ENCODE measurements at regions not wholly inside any gene's neighbourhood (a gene's known extent, or its start where the extent isn't known, plus 50 kb on each side); places are given as distances from the start of the nearest gene placed in this dataset.

DNA sequence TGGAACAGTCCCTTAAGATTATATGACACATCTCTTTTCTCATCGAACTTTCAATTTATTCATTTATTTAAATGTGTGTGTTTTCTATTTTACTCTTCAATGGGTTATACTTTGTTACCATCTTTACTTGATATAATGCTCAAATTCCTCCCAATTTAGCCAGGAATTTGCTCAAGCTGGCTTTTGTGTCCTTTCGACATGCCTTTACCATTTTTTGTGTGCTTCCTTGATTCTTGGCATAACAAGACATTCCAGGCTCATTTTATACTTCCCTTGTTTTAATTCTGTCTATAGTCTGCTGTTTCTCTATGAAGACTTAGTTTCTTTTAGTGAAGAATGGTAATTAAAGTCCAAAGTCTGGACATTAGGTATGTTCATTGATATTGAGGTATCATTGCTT, 315.8 kb downstream of the AEBP2 start:
- Histone ChIP-seq H4K20me1 (ENCODE audit: insufficient read depth, low read length) (no peaks in the 10 kb centered on the region), H3K4me3 (ENCODE audit: low read length) (no peak overlapping the region), H3K4me1 (ENCODE audit: low read length) (no peaks in the 10 kb centered on the region), H3K9me3 (replicated peaks; ENCODE audit: insufficient read depth, low read length) (no peaks in the 10 kb centered on the region), H3K27me3 (replicated peaks; ENCODE audit: insufficient read depth, low read length) (no peaks in the 10 kb centered on the region), H3F3A (ENCODE audit: insufficient read depth, low read length) (no peaks in the 10 kb centered on the region), H3K36me3 (replicated peaks; ENCODE audit: insufficient read depth, low read length) (no peaks in the 10 kb centered on the region), H3K4me2 (ENCODE audit: low read depth, low read length) (no peak overlapping the region), H3K79me2 (ENCODE audit: low read length) (no peaks in the 10 kb centered on the region), H3K27ac (ENCODE audit: low read length) (no peak overlapping the region), H3K9ac (ENCODE audit: low read length) (no peak overlapping the region), H2AFZ (ENCODE audit: low read length) (no peak overlapping the region), H3K9me2 (replicated peaks; ENCODE audit: insufficient read depth, low read length) (no peaks in the 10 kb centered on the region)
- TF ChIP-seq EZH2 (optimal IDR thresholded peaks at IDR 0.05; ENCODE audit: low read depth, low read length), result no peak
- no peak for DNase-seq

GRCh38 chr12:19757317-19757877, 318.1 kb downstream of the AEBP2 start:
- Histone ChIP-seq H3K27ac (ENCODE audit: low read length) (no peak overlapping the region), H3K36me3 (replicated peaks; ENCODE audit: insufficient read depth, low read length) (no peaks in the 10 kb centered on the region), H3K4me1 (ENCODE audit: low read length) (no peaks in the 10 kb centered on the region), H3K9ac (ENCODE audit: low read length) (no peak overlapping the region), H3K4me2 (ENCODE audit: low read depth, low read length) (no peak overlapping the region), H3F3A (ENCODE audit: insufficient read depth, low read length) (no peaks in the 10 kb centered on the region), H4K20me1 (ENCODE audit: insufficient read depth, low read length) (no peaks in the 10 kb centered on the region), H3K79me2 (ENCODE audit: low read length) (no peaks in the 10 kb centered on the region), H3K4me3 (ENCODE audit: low read length) (no peak overlapping the region), H3K9me2 (replicated peaks; ENCODE audit: insufficient read depth, low read length) (no peaks in the 10 kb centered on the region), H2AFZ (ENCODE audit: low read length) (no peak overlapping the region), H3K9me3 (replicated peaks; ENCODE audit: insufficient read depth, low read length) (no peaks in the 10 kb centered on the region), H3K27me3 (replicated peaks; ENCODE audit: insufficient read depth, low read length) (no peaks in the 10 kb centered on the region)
- TF ChIP-seq CTCF (IDR thresholded peaks at IDR 0.05; ENCODE audit: low read length), result peak; percentile 68
- TF ChIP-seq EZH2 (optimal IDR thresholded peaks at IDR 0.05; ENCODE audit: low read depth, low read length), result no peak
- no peak for TF ChIP-seq EZH2phosphoT487 (IDR thresholded peaks at IDR 0.05; ENCODE audit: low read length)
- peak; percentile 48 for DNase-seq

- Histone ChIP-seq H3K27ac (ENCODE audit: low read length) (no peak overlapping the region), H3K4me1 (ENCODE audit: low read length) (no peaks in the 10 kb centered on the region), H3K9me3 (replicated peaks; ENCODE audit: insufficient read depth, low read length) (no peaks in the 10 kb centered on the region), H3K4me3 (ENCODE audit: low read length) (no peak overlapping the region), H3K36me3 (replicated peaks; ENCODE audit: insufficient read depth, low read length) (no peaks in the 10 kb centered on the region), H3K9ac (ENCODE audit: low read length) (no peak overlapping the region), H4K20me1 (ENCODE audit: insufficient read depth, low read length) (no peaks in the 10 kb centered on the region), H3K79me2 (ENCODE audit: low read length) (no peaks in the 10 kb centered on the region), H3K27me3 (replicated peaks; ENCODE audit: insufficient read depth, low read length) (no peaks in the 10 kb centered on the region), H3F3A (ENCODE audit: insufficient read depth, low read length) (no peaks in the 10 kb centered on the region), H3K4me2 (ENCODE audit: low read depth, low read length) (no peak overlapping the region), H3K9me2 (replicated peaks; ENCODE audit: insufficient read depth, low read length) (no peaks in the 10 kb centered on the region), H2AFZ (ENCODE audit: low read length) (no peak overlapping the region)
- no peak for DNase-seq
- TF ChIP-seq EZH2 (optimal IDR thresholded peaks at IDR 0.05; ENCODE audit: low read depth, low read length) (no peak), EZH2phosphoT487 (IDR thresholded peaks at IDR 0.05; ENCODE audit: low read length) (no peak), CTCF (IDR thresholded peaks at IDR 0.05; ENCODE audit: low read length) (no peak)
Observed at GRCh38 chr12:19759227-19759626, 319.9 kb downstream of the AEBP2 start.

DNA sequence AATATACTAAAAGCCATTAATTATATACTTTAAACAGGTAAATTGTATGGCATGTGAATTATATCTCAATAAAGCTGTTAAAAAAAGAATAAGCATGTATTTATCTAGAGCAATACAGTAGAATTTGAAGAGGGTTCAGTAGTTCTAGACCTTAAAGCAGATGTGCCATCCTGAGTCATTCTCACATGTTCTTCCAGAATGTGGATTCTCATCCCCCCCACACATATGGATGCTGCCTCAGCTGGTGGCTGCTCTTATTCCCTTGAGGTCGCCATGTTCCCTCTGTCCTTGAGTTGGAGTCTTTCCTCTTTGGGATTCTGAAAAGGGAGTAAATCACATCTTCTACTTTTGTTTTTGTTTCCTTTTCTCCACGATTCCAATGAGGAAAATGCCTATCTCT, 321.3 kb downstream of the AEBP2 start:
- no peak overlapping the region for H3K9ac ChIP-seq (ENCODE audit: low read length)
- H3K4me2 ChIP-seq (ENCODE audit: low read depth, low read length), result no peak overlapping the region
- no peaks in the 10 kb centered on the region for H3K9me2 ChIP-seq (replicated peaks; ENCODE audit: insufficient read depth, low read length)
- no peaks in the 10 kb centered on the region for H3K79me2 ChIP-seq (ENCODE audit: low read length)
- H3K4me3 ChIP-seq (ENCODE audit: low read length), result no peak overlapping the region
- no peaks in the 10 kb centered on the region for H3K27me3 ChIP-seq (replicated peaks; ENCODE audit: insufficient read depth, low read length)
- no peaks in the 10 kb centered on the region for H3K9me3 ChIP-seq (replicated peaks; ENCODE audit: insufficient read depth, low read length)
- TF ChIP-seq EZH2phosphoT487 (IDR thresholded peaks at IDR 0.05; ENCODE audit: low read length) (no peak), CTCF (IDR thresholded peaks at IDR 0.05; ENCODE audit: low read length) (no peak)
- DNase-seq, result no peak
- H3K36me3 ChIP-seq (replicated peaks; ENCODE audit: insufficient read depth, low read length), result no peaks in the 10 kb centered on the region
- no peaks in the 10 kb centered on the region for H4K20me1 ChIP-seq (ENCODE audit: insufficient read depth, low read length)
- no peaks in the 10 kb centered on the region for H3F3A ChIP-seq (ENCODE audit: insufficient read depth, low read length)
- H2AFZ ChIP-seq (ENCODE audit: low read length), result no peak overlapping the region
- no peaks in the 10 kb centered on the region for H3K4me1 ChIP-seq (ENCODE audit: low read length)
- no peak overlapping the region for H3K27ac ChIP-seq (ENCODE audit: low read length)
